Skin of body (tissue), 1 donor: ENCODE measurements at regions not wholly inside any gene's neighbourhood (a gene's known extent, or its start where the extent isn't known, plus 50 kb on each side); places are given as distances from the start of the nearest gene placed in this dataset.

Experiments
- DNase-seq: peaks from one replicate; lab custom pipeline; 2025; lab: John Stamatoyannopoulos, UW

GRCh38 chr10:42932735-42933447 is 144.0 kb upstream of the RET start:
- DNase-seq, result no peak

GRCh38 chr10:42933448-42934340 is 143.2 kb upstream of the RET start:
- no peak for DNase-seq

GRCh38 chr10:42934351-42934811 is 142.5 kb upstream of the RET start:
- DNase-seq, result no peak

- no peak for DNase-seq
These were observed 142.0 kb upstream of the RET start for GRCh38 chr10:42934842-42935241.

- no peak for DNase-seq
These were observed 141.4 kb upstream of the RET start for GRCh38 chr10:42935466-42935865.

- DNase-seq, result no peak
These were observed 140.3 kb upstream of the RET start for GRCh38 chr10:42936580-42936979.

GRCh38 chr10:42937048-42937447 is 139.8 kb upstream of the RET start:
- no peak for DNase-seq

- DNase-seq, result no peak
These were observed 139.2 kb upstream of the RET start for GRCh38 chr10:42937649-42938180.

GRCh38 chr10:42938351-42938750 is 138.5 kb upstream of the RET start:
- no peak for DNase-seq

GRCh38 chr10:42939237-42939636 is 137.6 kb upstream of the RET start:
- no peak for DNase-seq

- DNase-seq, result no peak
These were observed 137.0 kb upstream of the RET start for GRCh38 chr10:42939685-42940366.

- DNase-seq, result no peak
These were observed 136.2 kb upstream of the RET start for GRCh38 chr10:42940487-42941294.

- DNase-seq, result no peak
These were observed 135.6 kb upstream of the RET start for GRCh38 chr10:42941295-42941644.

GRCh38 chr10:42941790-42942189 is 135.1 kb upstream of the RET start:
- DNase-seq, result no peak

- no peak for DNase-seq
These were observed 134.5 kb upstream of the RET start for GRCh38 chr10:42942279-42942950.

GRCh38 chr10:42943025-42943818 is 133.6 kb upstream of the RET start:
- DNase-seq, result no peak

- no peak for DNase-seq
These were observed 128.8 kb upstream of the RET start for GRCh38 chr10:42948040-42948439.

GRCh38 chr10:42949287-42949686 is 127.6 kb upstream of the RET start:
- no peak for DNase-seq

GRCh38 chr10:42950606-42951485 is 126.0 kb upstream of the RET start:
- DNase-seq, result no peak
